ENCODE measurements at regions not wholly inside any gene's neighbourhood (a gene's known extent, or its start where the extent isn't known, plus 50 kb on each side); places are given as distances from the start of the nearest gene placed in this dataset.

DNA sequence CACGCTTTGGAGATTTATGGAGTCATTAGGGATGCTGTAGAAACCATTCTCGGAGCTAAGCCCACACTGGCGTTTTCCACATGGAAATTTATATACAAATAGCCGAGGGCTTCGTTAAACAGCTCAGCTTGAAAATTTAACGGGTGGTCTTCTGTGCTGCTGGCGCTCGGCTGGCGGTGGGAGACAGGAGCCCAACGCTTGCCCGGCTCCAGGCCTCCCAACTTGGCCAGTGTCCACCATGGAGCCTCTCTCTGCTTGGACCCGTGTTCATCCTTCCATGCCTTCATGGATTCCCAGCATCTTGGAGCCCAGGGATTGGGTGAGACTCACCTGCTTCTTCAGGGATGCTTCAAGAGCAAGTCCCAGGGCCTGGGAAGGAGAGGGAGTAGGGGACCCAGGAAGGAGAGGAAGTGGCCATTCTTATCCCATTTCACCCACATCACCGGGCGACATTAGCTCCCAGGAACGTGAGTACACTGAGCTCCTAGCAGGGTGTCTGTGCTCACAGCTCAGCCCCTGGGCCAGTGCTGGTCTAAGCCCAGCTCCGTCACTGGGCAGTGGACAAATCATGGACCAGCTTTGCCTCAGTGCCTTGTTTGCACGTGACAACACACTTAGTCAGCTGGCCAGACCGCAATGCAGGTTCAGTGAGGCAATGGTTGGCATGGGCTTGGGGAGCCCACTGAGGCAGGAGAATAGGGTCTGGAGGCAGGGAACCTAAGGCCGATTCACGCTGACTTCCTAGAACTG, 944.3 kb downstream of the BRD1 start:
- TF ChIP-seq, protein P1, sequence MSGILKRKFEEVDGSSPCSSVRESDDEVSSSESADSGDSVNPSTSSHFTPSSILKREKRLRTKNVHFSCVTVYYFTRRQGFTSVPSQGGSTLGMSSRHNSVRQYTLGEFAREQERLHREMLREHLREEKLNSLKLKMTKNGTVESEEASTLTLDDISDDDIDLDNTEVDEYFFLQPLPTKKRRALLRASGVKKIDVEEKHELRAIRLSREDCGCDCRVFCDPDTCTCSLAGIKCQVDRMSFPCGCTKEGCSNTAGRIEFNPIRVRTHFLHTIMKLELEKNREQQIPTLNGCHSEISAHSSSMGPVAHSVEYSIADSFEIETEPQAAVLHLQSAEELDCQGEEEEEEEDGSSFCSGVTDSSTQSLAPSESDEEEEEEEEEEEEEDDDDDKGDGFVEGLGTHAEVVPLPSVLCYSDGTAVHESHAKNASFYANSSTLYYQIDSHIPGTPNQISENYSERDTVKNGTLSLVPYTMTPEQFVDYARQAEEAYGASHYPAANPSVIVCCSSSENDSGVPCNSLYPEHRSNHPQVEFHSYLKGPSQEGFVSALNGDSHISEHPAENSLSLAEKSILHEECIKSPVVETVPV (CRISPR knock-in tag; IDR thresholded peaks at IDR 0.05): no peak
- TF ChIP-seq TSHZ2 (CRISPR knock-in tag; IDR thresholded peaks at IDR 0.05): no peak
- no peak for ATAC-seq

DNA sequence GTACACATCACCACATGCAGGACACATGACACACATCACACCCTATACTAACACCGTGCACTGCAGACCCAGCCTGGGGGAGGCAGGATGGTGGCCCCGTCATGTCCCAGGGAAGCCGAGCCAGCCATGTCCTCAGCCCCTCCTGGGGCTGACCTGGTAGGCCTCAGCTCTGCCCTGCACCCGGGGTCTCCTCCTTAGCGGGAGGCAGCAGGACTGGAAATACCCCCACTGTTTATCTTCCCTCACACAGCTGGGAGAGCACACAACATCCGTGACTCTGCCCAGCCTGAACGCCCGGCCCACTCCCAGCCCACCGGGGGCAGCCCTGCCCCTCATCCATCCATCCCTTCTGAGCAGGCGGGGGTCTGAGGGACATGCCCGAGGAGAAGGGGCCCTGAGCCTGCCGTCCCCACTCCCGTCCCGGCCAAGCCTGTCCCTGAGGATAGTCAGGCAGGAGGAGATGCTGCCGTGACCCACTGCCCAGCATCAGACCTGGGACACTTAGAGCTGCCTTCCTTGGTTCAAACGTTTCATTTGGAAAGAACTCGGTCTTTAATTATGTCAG, 945.0 kb downstream of the BRD1 start:
- TF ChIP-seq, protein P2, sequence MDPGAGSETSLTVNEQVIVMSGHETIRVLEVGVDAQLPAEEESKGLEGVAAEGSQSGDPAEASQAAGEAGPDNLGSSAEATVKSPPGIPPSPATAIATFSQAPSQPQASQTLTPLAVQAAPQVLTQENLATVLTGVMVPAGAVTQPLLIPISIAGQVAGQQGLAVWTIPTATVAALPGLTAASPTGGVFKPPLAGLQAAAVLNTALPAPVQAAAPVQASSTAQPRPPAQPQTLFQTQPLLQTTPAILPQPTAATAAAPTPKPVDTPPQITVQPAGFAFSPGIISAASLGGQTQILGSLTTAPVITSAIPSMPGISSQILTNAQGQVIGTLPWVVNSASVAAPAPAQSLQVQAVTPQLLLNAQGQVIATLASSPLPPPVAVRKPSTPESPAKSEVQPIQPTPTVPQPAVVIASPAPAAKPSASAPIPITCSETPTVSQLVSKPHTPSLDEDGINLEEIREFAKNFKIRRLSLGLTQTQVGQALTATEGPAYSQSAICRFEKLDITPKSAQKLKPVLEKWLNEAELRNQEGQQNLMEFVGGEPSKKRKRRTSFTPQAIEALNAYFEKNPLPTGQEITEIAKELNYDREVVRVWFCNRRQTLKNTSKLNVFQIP (CRISPR knock-in tag; IDR thresholded peaks at IDR 0.05; ENCODE audit: borderline replicate concordance, low read depth): no peak
- TF ChIP-seq CREB5 (CRISPR knock-in tag; IDR thresholded peaks at IDR 0.05; ENCODE audit: low read depth): no peak
- no peak for TF ChIP-seq ZNF8 (CRISPR knock-in tag; IDR thresholded peaks at IDR 0.05)
- TF ChIP-seq CSDC2 (CRISPR knock-in tag; IDR thresholded peaks at IDR 0.05): no peak
- no peak for TF ChIP-seq BACH2 (CRISPR knock-in tag; IDR thresholded peaks at IDR 0.05; ENCODE audit: borderline replicate concordance)
- TF ChIP-seq GLIS3 (CRISPR knock-in tag; IDR thresholded peaks at IDR 0.05): no peak
- no peak for TF ChIP-seq TOX (CRISPR knock-in tag; IDR thresholded peaks at IDR 0.05; ENCODE audit: borderline replicate concordance)
- no peak for TF ChIP-seq RARB (CRISPR knock-in tag; IDR thresholded peaks at IDR 0.05)
- no peak for TF ChIP-seq TSHZ2 (CRISPR knock-in tag; IDR thresholded peaks at IDR 0.05)
- no peak for TF ChIP-seq ZC3H10 (CRISPR knock-in tag; IDR thresholded peaks at IDR 0.05)
- no peak for TF ChIP-seq ESRRG (CRISPR knock-in tag; IDR thresholded peaks at IDR 0.05)
- TF ChIP-seq, protein P3, sequence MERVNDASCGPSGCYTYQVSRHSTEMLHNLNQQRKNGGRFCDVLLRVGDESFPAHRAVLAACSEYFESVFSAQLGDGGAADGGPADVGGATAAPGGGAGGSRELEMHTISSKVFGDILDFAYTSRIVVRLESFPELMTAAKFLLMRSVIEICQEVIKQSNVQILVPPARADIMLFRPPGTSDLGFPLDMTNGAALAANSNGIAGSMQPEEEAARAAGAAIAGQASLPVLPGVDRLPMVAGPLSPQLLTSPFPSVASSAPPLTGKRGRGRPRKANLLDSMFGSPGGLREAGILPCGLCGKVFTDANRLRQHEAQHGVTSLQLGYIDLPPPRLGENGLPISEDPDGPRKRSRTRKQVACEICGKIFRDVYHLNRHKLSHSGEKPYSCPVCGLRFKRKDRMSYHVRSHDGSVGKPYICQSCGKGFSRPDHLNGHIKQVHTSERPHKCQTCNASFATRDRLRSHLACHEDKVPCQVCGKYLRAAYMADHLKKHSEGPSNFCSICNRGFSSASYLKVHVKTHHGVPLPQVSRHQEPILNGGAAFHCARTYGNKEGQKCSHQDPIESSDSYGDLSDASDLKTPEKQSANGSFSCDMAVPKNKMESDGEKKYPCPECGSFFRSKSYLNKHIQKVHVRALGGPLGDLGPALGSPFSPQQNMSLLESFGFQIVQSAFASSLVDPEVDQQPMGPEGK (CRISPR knock-in tag; IDR thresholded peaks at IDR 0.05; ENCODE audit: borderline replicate concordance): no peak
- no peak for ATAC-seq

DNA sequence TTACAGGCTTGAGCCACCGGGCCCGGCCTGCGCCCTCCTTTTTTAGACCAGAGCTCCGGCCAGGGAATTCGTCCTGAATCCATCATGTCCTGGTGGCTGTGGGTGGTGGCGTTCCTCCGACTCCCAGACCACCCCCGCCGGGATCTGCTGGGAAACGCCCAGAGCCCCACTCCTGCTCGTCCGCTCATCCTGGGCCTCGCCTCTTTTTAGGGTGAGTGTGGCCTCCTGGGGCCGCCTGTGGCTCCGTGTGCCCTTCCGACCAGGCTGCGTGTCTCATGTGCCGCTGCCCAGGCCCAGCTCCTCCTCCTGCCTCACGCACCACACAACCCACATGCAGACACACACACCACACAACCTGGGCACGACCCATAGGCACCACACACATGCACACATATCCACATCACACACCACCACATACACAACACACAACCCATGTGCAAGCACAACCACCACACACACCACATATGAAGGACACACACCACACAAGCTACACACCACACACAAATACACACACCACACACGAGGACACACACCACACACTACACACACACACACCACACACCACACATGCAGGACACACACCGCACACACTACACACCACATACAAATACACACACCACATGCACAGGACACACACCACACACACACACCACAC, 946.2 kb downstream of the BRD1 start:
- ATAC-seq: no peak
- no peak for TF ChIP-seq ZFP30 (CRISPR knock-in tag; IDR thresholded peaks at IDR 0.05)
- no peak for TF ChIP-seq ZNF70 (CRISPR knock-in tag; IDR thresholded peaks at IDR 0.05)
- TF ChIP-seq TOX (CRISPR knock-in tag; IDR thresholded peaks at IDR 0.05; ENCODE audit: borderline replicate concordance): no peak
- TF ChIP-seq ZNF8 (CRISPR knock-in tag; IDR thresholded peaks at IDR 0.05): no peak
- no peak for TF ChIP-seq ARNTL (CRISPR knock-in tag; IDR thresholded peaks at IDR 0.05; ENCODE audit: borderline replicate concordance, low read depth)
- no peak for TF ChIP-seq ESRRG (CRISPR knock-in tag; IDR thresholded peaks at IDR 0.05)
- TF ChIP-seq RARB (CRISPR knock-in tag; IDR thresholded peaks at IDR 0.05): no peak
- TF ChIP-seq TSHZ2 (CRISPR knock-in tag; IDR thresholded peaks at IDR 0.05): no peak
- no peak for TF ChIP-seq ZNF565 (CRISPR knock-in tag; conservative IDR thresholded peaks at IDR 0.05; ENCODE audit: low read depth)
- TF ChIP-seq CSDC2 (CRISPR knock-in tag; IDR thresholded peaks at IDR 0.05): no peak
- TF ChIP-seq, protein P1 (CRISPR knock-in tag; IDR thresholded peaks at IDR 0.05): no peak
- no peak for TF ChIP-seq GLIS3 (CRISPR knock-in tag; IDR thresholded peaks at IDR 0.05)

Data from SK-N-SH treated with all-trans-retinoic acid at 6 μM for 48 hours (cell line).